HG03103 (cell line): ENCODE measurements at regions not wholly inside any gene's neighbourhood (a gene's known extent, or its start where the extent isn't known, plus 50 kb on each side); places are given as distances from the start of the nearest gene placed in this dataset.
"Not testable (repeated sequence)": the region's sequence is repeated elsewhere in the genome, so short reads cannot be mapped to it uniquely, and the experiment has no call there.

Experiments used
- ATAC-seq: cut with Tn5 transposase; IDR thresholded peaks from one replicate; pipeline ENCODE4 v1.9.1; 2021; ENCODE audit warnings: low read depth; ENCODE audit not compliant: unreplicated experiment

DNA sequence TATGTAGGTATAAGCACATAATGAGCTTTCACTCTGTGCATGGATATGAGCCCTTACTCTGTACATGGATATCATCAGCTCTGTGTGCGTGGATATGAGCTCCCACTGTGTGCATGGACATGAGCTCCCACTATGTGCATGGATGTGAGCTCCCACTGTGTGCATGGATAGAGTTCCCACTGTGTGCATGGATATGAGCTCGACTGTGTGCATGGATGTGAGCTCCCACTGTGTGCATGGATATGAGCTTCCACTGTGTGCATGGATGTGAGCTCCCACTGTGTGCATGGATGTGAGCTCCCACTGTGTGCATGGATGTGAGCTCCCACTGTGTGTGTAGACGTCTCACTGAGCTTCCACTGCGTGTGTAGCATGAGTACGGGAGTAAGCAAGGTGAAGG lies 149.3 kb upstream of the ALKAL2 start:
- ATAC-seq = no peak

- no peak for ATAC-seq
Observed at GRCh38 chr2:436205-436604, 148.3 kb upstream of the ALKAL2 start.

GRCh38 chr2:434625-435024 lies 146.7 kb upstream of the ALKAL2 start:
- ATAC-seq = no peak

DNA sequence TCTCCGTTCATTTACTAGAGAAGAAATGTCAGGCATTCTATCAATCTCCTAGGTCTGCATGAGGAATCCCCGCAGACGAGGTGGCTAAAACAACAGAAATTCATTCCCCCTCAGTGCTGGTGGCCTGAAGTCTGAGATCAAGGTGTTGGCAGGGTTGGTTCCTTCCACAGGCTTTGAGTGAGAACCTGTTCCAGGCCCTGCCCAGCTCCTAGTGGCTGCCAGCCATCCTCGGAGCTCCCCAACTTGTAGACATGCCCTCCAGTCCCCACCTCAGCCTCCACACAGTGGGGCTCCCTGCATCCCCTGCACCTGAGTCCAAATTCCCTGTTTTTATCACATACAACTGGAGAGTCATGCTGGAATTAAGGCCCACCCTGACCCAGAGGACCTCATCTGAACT lies 145.3 kb upstream of the ALKAL2 start:
- ATAC-seq = no peak

DNA sequence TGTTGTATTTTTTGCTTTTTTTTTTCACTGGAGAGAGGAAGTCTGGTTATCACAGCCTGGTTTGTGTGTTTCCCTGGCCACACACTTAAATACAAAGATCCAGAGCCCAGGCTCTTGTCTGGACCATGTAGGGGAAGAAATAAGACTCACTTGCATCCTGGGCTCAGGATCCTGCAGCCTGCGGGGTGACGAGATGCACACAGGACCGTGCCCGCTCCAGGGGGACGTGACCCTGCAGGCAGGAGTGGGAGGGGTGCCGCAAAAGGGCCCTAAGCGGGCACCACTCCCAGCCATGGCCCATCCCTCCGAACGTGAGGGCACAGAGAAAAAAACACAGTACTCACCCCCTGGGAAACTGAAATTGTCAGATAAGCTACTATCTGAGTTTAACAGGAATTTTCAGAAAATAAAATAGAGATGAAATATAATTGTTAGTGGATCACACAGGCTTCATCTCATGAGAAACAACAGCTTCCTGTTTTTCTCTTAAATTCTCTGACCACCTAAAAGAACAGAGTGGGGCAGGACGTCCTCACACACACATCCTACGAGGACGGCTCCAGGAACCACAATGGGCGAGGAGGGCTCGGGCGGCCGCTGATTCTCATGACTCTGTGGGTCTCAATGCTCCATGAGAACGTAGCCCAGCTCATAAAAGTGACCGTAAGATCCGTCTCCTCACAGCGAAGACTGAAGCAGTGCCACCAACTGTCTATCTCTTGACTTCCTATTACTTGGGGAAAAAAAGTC lies 142.6 kb upstream of the ALKAL2 start:
- ATAC-seq = no peak

DNA sequence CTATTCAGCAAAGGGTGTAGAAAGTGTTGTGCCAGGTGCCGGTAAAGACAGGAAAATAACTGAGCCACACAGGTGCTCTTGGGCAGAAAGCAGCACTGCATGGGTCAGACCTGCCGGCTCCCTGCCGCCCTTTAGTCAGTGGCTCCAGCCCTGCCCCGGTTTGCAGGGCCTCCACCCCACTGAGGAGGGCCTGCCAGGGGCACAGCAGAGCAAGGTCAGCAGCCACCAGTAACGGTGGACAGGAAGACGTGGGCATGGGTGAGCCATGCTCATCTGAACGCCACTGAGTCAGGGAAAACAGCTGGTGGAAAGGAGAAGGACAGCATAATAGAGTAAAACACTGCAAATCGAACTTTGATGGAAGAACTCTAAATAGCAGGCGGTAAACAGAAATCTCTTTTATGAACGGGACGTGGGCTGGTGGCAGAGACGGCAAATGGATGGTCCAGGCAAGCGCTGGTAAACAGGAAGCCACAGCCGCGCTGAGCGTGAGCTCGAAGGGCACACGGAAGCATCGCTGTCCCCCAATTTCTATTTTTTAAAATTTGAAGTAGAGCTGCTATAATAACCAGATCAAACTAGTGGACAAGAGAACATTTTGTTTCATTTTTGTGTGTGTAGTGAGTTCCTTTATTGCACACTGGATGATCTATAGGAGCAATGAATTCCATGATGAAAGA lies 141.8 kb upstream of the ALKAL2 start:
- ATAC-seq = no peak

DNA sequence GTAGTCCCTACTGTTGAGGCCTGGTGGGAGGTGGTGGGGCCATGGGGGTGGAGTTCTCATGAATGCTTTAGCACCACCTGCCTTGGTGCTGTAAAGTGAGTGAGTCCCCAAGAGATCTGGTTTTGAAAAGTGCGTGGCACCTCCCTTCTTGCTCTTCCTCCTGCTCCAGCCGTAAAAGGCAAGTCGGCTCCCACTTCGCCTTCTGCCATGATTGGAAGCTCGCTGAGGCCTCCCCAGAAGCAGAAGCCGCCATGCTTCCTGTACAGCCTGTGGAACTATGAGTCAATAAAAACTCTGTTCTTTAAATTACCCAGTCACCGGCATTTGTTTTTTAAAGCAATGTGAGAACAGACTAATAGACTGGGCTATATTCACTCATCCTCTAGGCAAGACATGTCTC lies 141.3 kb upstream of the ALKAL2 start:
- no peak for ATAC-seq

DNA sequence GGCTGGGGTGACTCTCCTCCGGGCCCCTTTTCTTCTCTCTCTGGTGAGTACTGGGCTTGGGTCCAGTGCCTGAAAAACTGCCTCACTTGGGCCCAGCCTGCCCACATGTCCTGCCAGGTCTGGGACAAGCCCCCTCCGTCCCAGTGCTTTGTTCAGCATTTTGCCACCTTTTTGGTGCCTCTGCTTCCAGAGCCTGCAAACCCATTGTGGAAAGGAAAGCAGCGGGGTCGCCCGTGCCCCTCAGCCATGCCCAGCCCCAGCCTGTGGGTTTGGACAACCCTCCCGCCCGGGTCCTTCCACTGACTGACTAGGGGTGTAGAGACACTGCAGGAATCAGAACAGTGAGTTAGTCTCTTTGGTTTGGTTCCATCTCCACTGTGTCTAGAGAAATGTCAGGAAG lies 140.7 kb upstream of the ALKAL2 start:
- ATAC-seq = no peak

GRCh38 chr2:426696-427095 lies 138.8 kb upstream of the ALKAL2 start:
- not testable (repeated sequence) for ATAC-seq

DNA sequence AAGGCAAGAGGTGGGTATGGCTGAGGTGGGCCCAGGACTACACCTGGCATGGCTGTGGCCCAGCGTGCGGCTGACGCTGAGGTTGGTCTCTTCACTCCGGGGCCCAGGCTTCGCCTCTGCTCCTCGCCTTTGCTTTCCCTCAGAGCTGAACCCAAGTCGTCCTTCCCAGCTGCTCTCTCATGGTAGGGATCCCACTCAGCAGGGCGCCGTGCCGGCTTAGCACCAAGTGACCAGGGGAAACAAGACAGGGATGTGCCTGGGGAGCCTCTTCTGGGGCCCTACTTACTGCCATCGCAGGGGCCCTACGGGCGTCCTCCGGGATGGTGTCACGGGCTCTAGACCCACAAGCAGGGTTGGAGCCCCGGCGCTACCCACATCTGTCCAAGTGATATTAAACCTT lies 138.1 kb upstream of the ALKAL2 start:
- ATAC-seq = no peak

GRCh38 chr2:425243-425642 lies 137.4 kb upstream of the ALKAL2 start:
- ATAC-seq = no peak

GRCh38 chr2:424306-425171 lies 136.6 kb upstream of the ALKAL2 start:
- no peak for ATAC-seq

- no peak for ATAC-seq
Observed at GRCh38 chr2:423479-423878, 135.6 kb upstream of the ALKAL2 start.

DNA sequence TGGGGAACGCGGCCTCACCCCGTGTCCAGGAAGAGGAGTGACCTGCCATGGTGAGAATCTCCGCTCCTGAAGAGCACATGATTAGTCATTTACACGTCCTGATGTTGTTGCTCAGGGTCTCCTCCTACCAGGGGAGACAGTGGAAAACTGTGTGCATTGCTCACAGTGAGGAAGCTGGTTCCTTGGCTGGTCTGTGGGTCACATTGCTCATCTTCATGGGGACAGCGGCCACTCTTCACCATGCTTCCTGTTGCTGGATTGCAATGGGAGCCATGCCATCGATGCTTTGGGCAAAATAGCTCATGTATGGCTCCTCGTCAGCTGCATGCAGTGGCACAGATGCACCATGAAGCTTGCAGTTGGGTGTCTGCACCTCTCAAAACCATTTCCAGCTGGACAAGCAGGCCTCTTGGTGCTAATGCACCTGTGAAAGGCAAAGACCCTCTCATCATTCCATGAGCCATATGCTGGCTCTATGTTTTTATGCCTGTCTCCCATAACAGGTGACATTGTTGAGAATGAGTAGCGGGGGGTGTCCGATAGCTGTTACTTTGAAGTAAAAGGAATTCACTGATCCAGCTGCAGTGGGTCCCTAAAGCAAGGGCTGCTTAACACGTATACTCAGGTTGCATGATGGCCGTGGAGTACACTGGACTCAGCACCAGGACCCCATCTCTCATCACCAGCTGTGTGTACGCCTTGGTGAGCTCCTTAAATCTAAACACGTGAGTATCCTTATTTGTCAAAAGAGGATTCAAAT lies 135.0 kb upstream of the ALKAL2 start:
- no peak for ATAC-seq

DNA sequence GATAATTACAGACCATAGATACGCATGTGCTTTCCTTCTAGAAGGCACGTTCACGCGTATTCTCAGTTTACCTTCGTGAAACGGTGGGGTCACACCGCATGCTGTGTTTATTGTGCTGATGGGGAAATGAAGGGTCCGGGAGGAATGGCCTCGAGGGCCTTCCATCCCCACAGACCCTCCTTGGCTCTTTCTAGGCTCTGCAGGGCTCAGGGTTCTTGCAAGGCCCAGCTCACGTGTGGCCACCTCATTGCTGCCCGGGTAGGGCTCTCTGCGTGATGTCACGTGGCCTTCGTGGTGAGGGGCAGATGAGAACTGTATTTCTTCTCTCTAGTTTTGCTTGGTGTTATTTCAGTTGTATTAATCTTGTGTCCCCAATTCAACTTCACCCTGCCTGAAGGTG lies 133.5 kb upstream of the ALKAL2 start:
- ATAC-seq = no peak

DNA sequence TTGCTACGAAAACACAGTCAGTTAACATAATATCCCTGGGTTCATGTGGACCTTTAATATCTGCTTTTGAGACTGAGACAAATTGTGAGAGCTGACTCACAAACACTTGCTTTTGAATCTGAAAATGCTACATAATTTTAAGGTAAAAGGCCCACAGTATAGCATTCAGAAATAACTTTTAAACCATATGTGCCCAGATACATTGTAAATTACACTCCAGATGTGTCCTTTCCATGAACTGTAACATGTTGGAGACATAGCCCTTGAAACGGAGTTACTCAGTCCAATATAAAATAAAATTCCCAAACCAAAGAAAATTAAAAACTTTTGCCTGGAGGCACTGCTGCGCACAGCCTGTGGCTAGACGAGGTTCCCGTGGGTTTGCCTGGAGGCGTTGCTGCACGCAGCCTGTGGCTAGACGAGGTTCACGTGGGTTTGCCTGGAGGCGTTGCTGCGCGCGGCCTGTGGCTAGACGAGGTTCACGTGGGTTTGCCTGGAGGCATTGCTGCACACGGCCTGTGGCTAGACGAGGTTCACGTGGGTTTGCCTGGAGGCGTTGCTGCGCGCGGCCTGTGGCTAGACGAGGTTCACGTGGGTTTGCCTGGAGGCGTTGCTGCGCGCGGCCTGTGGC lies 131.9 kb upstream of the ALKAL2 start:
- ATAC-seq = no peak

DNA sequence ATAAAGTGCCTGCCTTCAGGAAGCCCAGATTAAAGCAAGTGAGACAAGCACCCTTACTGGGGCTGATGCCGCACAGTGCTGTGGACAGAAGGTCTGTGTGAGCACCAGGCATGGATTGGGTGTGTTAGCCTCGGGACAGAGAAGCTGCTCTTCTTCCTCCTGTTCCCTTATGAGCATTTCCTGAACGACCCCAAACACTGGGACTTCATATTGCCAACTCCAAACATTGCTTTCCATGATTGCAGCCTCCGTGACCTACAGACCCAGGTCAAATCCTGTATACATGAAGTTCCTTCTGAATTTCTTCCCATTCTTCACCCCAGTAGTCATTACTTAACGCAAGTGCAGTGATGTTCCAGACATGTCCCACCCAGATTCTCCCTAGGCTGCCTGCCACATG lies 129.8 kb upstream of the ALKAL2 start:
- ATAC-seq = no peak

- no peak for ATAC-seq
Observed at GRCh38 chr2:417006-417405, 129.1 kb upstream of the ALKAL2 start.

DNA sequence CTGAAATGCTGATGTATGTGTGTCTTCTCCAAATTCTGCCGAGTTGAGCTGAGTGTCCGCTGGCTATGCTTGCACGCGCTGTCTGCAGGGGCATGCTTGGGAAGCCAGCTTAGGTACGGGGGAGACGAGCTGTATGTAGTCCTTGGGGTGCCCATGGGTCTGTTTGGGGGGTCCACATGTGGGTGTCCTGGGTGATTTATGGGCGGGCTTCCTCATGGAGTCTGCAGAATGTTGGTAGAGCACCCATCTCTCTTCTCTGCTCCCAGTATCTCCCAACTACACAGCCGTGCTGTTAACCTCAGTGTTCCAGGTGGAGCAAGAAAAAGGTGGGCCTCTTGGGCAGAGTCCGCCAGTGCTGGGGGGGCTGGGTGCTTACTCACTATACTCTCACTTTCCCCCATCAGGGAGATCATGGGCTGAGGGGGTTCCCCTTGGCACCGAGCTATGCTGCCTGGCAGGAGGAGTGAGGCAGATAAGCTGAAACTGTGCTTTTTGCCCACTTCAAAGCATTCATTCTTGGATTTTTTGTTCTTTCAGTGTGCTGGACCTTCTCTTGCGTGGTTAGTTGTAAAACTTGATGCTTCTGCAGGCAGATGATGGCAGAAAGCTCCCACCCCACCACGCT lies 128.2 kb upstream of the ALKAL2 start:
- ATAC-seq = no peak

DNA sequence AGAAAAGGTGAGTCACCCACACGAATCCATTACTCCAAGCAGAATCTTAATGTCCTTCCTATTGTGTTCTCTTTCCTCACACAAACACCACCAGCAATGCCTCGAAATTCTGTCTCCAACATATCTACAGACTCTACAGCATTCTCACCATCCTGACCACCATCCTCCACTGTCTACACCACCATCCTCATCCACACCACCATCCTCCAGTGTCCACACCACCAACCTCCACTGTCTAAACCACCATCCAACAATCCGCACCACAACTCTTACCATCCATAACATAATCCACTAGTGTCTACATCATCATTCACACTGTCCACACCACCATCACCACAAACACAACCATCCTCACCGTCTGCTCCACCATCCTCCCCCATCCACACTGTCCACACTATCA lies 121.6 kb upstream of the ALKAL2 start:
- no peak for ATAC-seq
